RKO (cell line): ENCODE measurements at regions not wholly inside any gene's neighbourhood (a gene's known extent, or its start where the extent isn't known, plus 50 kb on each side); places are given as distances from the start of the nearest gene placed in this dataset.
"Not testable (repeated sequence)": the region's sequence is repeated elsewhere in the genome, so short reads cannot be mapped to it uniquely, and the experiment has no call there.

Experiments
- DNase-seq: peaks from one replicate; pipeline ENCODE4 v3.0.0-alpha.2; 2016; ENCODE audit warnings: low spot score

- DNase-seq, result no peak
These were observed 164.4 kb downstream of the CXXC4 start for GRCh38 chr4:104330125-104330905.

- not testable (repeated sequence) for DNase-seq
These were observed 167.6 kb downstream of the CXXC4 start for GRCh38 chr4:104326991-104327694.

- peak; percentile 1 for DNase-seq
These were observed 192.0 kb downstream of the CXXC4 start for GRCh38 chr4:104302731-104303130.

GRCh38 chr4:104294811-104295210 is 199.9 kb downstream of the CXXC4 start:
- peak; percentile 35 for DNase-seq

GRCh38 chr4:104286867-104287266 is 207.8 kb downstream of the CXXC4 start:
- DNase-seq, result no peak

GRCh38 chr4:104283303-104283702 is 211.4 kb downstream of the CXXC4 start:
- DNase-seq, result no peak

- no peak for DNase-seq
These were observed 214.9 kb downstream of the CXXC4 start for GRCh38 chr4:104279744-104280143.

GRCh38 chr4:104272966-104273365 is 221.7 kb downstream of the CXXC4 start:
- DNase-seq, result no peak

GRCh38 chr4:104269603-104270002 is 225.1 kb downstream of the CXXC4 start:
- DNase-seq, result not testable (repeated sequence)

GRCh38 chr4:104263100-104263499 is 231.6 kb downstream of the CXXC4 start:
- no peak for DNase-seq

GRCh38 chr4:104262678-104263077 is 232.0 kb downstream of the CXXC4 start:
- no peak for DNase-seq

GRCh38 chr4:104248726-104249125 is 246.0 kb downstream of the CXXC4 start:
- no peak for DNase-seq

- no peak for DNase-seq
These were observed 258.7 kb downstream of the CXXC4 start for GRCh38 chr4:104235967-104236366.

- DNase-seq, result no peak
These were observed 277.2 kb downstream of the CXXC4 start for GRCh38 chr4:104217526-104217925.

GRCh38 chr4:104211657-104212056 is 283.0 kb downstream of the CXXC4 start:
- no peak for DNase-seq

GRCh38 chr4:104210420-104210819 is 284.3 kb downstream of the CXXC4 start:
- DNase-seq, result no peak

- DNase-seq, result no peak
These were observed 287.9 kb downstream of the CXXC4 start for GRCh38 chr4:104206784-104207183.

GRCh38 chr4:104205116-104205515 is 289.6 kb downstream of the CXXC4 start:
- no peak for DNase-seq

- DNase-seq, result no peak
These were observed 306.4 kb downstream of the CXXC4 start for GRCh38 chr4:104188301-104188700.

- DNase-seq, result no peak
These were observed 325.3 kb downstream of the CXXC4 start for GRCh38 chr4:104169437-104169836.

GRCh38 chr4:104166749-104167148 is 327.9 kb downstream of the CXXC4 start:
- no peak for DNase-seq

GRCh38 chr4:104163820-104164219 is 330.9 kb downstream of the CXXC4 start:
- no peak for DNase-seq

- DNase-seq, result no peak
These were observed 348.6 kb downstream of the CXXC4 start for GRCh38 chr4:104146048-104146447.

GRCh38 chr4:104138116-104138515 is 356.6 kb downstream of the CXXC4 start:
- DNase-seq, result no peak
